ENCODE measurements at regions not wholly inside any gene's neighbourhood (a gene's known extent, or its start where the extent isn't known, plus 50 kb on each side); places are given as distances from the start of the nearest gene placed in this dataset.
"Not testable (repeated sequence)": the region's sequence is repeated elsewhere in the genome, so short reads cannot be mapped to it uniquely, and the experiment has no call there.

DNA sequence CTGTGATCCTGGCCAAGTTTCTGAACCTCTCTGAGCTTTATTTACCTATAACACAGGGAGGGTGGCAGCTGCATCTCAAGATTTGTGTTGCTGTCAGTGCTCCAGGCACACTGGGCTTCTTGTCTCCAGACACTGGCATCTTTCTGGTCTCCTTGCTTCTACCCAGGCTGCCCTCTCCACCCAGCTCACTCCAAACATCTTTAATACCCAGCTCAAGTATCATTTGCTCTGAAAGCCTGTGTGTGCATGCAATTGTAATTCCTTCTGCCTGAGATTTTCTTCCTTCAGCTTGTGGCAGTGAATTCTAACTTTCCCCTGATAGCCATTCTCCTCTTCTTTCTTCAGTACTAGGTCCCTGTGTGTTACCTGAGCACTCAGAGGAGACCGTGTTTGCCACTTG lies 50.7 kb upstream of the USP7 start:
- DNase-seq (ENCODE audit: extremely low spot score in 2 of 2), result no peak
- peaks cover 4% of the 10 kb centered on the region for H3K4me1 ChIP-seq
- H3K36me3 ChIP-seq, result no peaks in the 10 kb centered on the region
- H3K27ac ChIP-seq, result no peak overlapping the region
- H3K9me3 ChIP-seq, result no peaks in the 10 kb centered on the region
- H3K4me3 ChIP-seq, result no peak overlapping the region
- intact Hi-C loops (cut with DNase I), result no loop called here
- H3K27me3 ChIP-seq, result no peaks in the 10 kb centered on the region
- TF ChIP-seq POLR2A (IDR thresholded peaks at IDR 0.05) (no peak), POLR2AphosphoS5 (IDR thresholded peaks at IDR 0.05; ENCODE audit: insufficient read depth in 1 of 2, low read depth in 1 of 2) (no peak)
- TF ChIP-seq, protein P1, sequence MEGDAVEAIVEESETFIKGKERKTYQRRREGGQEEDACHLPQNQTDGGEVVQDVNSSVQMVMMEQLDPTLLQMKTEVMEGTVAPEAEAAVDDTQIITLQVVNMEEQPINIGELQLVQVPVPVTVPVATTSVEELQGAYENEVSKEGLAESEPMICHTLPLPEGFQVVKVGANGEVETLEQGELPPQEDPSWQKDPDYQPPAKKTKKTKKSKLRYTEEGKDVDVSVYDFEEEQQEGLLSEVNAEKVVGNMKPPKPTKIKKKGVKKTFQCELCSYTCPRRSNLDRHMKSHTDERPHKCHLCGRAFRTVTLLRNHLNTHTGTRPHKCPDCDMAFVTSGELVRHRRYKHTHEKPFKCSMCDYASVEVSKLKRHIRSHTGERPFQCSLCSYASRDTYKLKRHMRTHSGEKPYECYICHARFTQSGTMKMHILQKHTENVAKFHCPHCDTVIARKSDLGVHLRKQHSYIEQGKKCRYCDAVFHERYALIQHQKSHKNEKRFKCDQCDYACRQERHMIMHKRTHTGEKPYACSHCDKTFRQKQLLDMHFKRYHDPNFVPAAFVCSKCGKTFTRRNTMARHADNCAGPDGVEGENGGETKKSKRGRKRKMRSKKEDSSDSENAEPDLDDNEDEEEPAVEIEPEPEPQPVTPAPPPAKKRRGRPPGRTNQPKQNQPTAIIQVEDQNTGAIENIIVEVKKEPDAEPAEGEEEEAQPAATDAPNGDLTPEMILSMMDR (IDR thresholded peaks at IDR 0.05), result no peak

DNA sequence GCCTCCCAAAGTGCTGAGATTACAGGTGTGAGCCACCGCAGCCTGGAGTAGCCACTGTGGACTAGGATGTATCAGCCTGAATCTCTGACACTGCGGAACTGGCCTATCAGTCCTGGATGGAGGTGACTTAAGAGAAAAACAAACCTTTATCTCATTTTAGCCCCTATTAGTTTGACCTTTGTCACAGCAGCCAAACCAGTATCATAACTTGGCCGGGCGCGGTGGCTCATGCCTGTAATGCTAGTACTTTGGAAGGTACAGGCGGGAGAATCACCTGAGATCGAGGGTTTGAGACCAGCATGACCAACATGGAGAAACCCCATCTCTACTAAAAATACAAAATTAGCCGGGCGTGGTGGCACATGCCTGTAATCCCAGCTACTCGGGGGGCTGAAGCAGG lies 51.8 kb upstream of the USP7 start:
- H3K27ac ChIP-seq, result no peak overlapping the region
- H3K4me1 ChIP-seq, result peaks cover 4% of the 10 kb centered on the region
- intact Hi-C loops (cut with DNase I), result no loop called here
- no peak for DNase-seq (ENCODE audit: extremely low spot score in 2 of 2)
- H3K4me3 ChIP-seq, result no peak overlapping the region
- H3K36me3 ChIP-seq, result no peaks in the 10 kb centered on the region
- H3K9me3 ChIP-seq, result no peaks in the 10 kb centered on the region
- H3K27me3 ChIP-seq, result no peaks in the 10 kb centered on the region
- no peak for TF ChIP-seq POLR2AphosphoS5 (IDR thresholded peaks at IDR 0.05; ENCODE audit: insufficient read depth in 1 of 2, low read depth in 1 of 2)
- TF ChIP-seq, protein P1 (IDR thresholded peaks at IDR 0.05), result no peak
- no peak for TF ChIP-seq POLR2A (IDR thresholded peaks at IDR 0.05)

DNA sequence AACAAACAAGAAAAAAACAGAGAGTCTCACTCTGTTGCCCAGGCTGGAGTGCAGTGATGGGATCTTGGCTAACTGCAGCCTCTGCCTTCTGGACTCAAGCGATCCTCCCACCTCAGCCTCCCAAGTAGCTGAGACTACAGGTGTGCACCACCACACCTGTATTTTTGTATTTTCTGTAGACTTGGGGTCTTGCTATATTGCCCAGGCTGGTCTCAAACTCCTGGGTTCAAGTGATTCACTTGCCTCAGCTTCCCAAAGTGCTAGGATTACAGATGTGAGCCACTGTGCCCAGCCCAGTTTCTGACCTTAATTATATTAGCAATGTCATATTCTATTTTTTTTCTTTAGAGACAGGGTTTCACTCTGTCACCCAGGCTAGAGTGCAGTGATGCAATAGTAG lies 52.3 kb upstream of the USP7 start:
- not testable (repeated sequence) for H3K27ac ChIP-seq

DNA sequence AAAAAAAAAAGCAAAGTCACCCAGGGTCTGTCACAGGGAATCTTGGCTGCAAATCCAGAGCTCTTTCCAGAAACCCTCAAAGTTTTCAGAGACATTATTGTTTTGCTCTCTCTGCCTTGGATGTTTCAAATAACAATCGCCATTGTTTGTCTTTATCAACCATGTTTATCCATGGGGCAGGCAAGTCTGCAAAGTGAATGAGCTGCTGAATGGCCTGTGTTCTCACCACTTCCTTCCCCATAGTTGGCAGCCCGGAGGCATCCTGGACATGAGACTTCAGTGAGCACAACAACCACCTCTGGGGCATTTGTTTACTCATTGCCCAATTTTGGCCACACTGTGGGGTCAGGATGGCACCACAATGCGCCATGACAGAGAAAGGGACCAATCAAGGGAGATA lies 53.1 kb upstream of the USP7 start:
- Histone ChIP-seq H3K27ac (no peak overlapping the region), H3K4me3 (no peak overlapping the region), H3K27me3 (no peaks in the 10 kb centered on the region), H3K4me1 (peaks cover 4% of the 10 kb centered on the region), H3K9me3 (no peaks in the 10 kb centered on the region), H3K36me3 (no peaks in the 10 kb centered on the region)
- no peak for DNase-seq (ENCODE audit: extremely low spot score in 2 of 2)
- TF ChIP-seq POLR2A (IDR thresholded peaks at IDR 0.05), result no peak
- TF ChIP-seq, protein P1 (IDR thresholded peaks at IDR 0.05), result no peak
- TF ChIP-seq POLR2AphosphoS5 (IDR thresholded peaks at IDR 0.05; ENCODE audit: insufficient read depth in 1 of 2, low read depth in 1 of 2), result no peak
- intact Hi-C loops (cut with DNase I), result no loop called here

More for the DNA sequence above, 52.3 kb upstream of the USP7 start:
- H3K4me1 ChIP-seq; H3K4me3 ChIP-seq; H3K9me3 ChIP-seq; DNase-seq (ENCODE audit: extremely low spot score in 2 of 2); H3K27me3 ChIP-seq; intact Hi-C loops (cut with DNase I); H3K36me3 ChIP-seq: not testable (repeated sequence)

DNA sequence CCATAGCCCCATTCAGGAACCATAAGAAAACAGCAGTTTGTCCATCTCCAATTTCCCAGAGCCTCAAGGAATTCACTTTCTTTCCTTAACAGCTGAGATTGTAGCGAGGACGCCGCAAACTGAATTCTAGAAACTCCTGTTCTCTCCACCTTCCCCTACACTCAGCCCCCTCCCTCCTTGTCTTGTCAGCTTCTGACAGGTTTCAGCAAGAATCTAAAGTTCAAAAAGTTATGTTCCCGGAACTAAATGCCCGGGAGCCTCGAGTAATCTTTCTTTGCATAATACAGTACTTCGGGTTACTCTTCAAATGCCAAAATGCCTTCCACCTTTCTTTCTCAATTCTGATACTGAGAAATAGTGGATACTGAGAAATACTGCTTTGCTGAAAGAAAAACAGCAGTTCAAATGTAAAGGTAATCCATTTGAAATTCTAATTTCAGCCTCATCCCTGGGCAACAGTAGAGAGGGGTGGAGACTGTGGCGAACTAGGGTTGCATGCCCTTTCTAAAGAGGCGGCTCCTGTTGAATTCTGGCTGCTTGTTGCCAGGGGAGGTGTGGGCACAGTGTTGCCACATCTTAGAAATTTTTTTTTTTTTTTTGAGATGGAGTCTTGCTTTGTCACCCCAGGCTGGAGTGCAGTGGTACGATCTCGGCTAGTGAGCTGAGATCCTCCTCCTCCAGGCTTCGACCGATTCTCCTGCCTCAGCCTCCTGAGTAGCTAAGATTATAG lies 63.5 kb upstream of the USP7 start:
- TF ChIP-seq POLR2A (IDR thresholded peaks at IDR 0.05) (no peak), POLR2AphosphoS5 (IDR thresholded peaks at IDR 0.05; ENCODE audit: insufficient read depth in 1 of 2, low read depth in 1 of 2) (no peak)
- TF ChIP-seq, protein P1 (IDR thresholded peaks at IDR 0.05), result no peak
- Histone ChIP-seq H3K27me3 (no peaks in the 10 kb centered on the region), H3K4me1 (no peaks in the 10 kb centered on the region), H3K4me3 (no peak overlapping the region), H3K9me3 (no peaks in the 10 kb centered on the region), H3K27ac (no peak overlapping the region), H3K36me3 (no peaks in the 10 kb centered on the region)
- no peak for DNase-seq (ENCODE audit: extremely low spot score in 2 of 2)
- intact Hi-C loops (cut with DNase I), result no loop called here

DNA sequence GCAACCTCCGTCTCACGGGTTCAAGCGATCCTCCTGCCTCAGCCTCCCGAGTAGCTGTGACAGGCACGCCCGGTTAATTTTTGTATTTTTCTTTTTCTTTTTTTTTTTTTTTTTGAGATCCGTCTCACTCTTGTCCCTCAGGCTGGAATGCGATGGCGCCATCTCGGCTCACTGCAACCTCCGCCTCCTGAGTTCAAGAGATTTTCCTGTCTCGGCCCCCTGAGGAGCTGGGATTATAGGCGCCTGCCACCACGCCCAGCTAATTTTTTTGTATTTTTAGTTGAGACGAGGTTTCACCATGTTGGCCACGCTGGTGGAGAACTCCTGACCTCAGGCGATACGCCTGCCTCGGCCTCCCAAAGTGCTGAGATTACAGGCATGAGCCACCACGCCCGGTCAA lies 63.0 kb upstream of the HAPSTR1 start:
- intact Hi-C loops (cut with DNase I); H3K27me3 ChIP-seq; H3K9me3 ChIP-seq: not testable (repeated sequence)

More for the DNA sequence above, 63.0 kb upstream of the HAPSTR1 start:
- not testable (repeated sequence) for H3K27ac ChIP-seq; DNase-seq (ENCODE audit: extremely low spot score in 2 of 2); H3K4me1 ChIP-seq; H3K4me3 ChIP-seq; H3K36me3 ChIP-seq

Measured in vagina (tissue), 2 donors.